HEK293T (cell line): ENCODE measurements at regions not wholly inside any gene's neighbourhood (a gene's known extent, or its start where the extent isn't known, plus 50 kb on each side); places are given as distances from the start of the nearest gene placed in this dataset.

Experiments
- ELF4 ChIP-seq: fragments of 450-650 bp; IDR thresholded peaks from 2 replicates; pipeline ENCODE4 v1.6.1; 2017; ENCODE audit warnings: antibody characterized with exemption
- FOXK2 ChIP-seq: fragments of 450-650 bp; IDR thresholded peaks from 2 replicates; pipeline ENCODE4 v1.6.1; 2016; ENCODE audit warnings: mild to moderate bottlenecking
- FOXM1 ChIP-seq: fragments of 450-650 bp; IDR thresholded peaks from 2 replicates; pipeline ENCODE4 v1.6.1; 2017; ENCODE audit warnings: mild to moderate bottlenecking, borderline replicate concordance
- LEF1 ChIP-seq: fragments of 450-650 bp; IDR thresholded peaks from 2 replicates; pipeline ENCODE4 v1.6.1; 2017; ENCODE audit warnings: mild to moderate bottlenecking, borderline replicate concordance
- SP1 ChIP-seq: fragments of 450-650 bp; IDR thresholded peaks from 2 replicates; pipeline ENCODE4 v1.6.1; 2017
- SUZ12 ChIP-seq: fragments of 450-650 bp; IDR thresholded peaks from 2 replicates; pipeline ENCODE4 v1.6.1; 2016; ENCODE audit warnings: mild to moderate bottlenecking
- TARDBP ChIP-seq: fragments of 450-650 bp; IDR thresholded peaks from 2 replicates; pipeline ENCODE4 v1.6.1; 2016

DNA sequence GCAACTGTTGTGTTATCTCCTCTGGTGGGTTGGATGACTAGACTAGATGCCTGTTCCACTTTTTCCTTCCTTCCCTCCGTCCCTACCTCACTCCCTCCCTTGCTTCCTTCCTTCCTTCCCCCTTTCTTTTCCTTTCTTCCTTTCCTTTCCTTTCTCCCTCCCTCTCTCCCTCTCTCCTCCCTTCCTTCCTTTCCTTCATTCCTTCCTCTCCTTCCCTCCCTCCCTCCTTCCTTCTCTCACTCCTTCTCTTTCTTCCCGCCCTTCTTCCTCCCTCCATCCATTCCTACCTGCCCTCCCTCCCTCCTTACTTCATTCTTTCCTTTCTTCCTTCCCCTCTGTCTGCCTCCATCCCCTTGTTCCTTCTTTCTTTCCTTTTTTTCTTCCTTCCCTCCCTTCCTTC, 1045.3 kb downstream of the OTOL1 start:
- TF ChIP-seq LEF1 (no peak), FOXM1 (no peak), TARDBP (no peak), ELF4 (no peak), SUZ12 (no peak), SP1 (no peak), FOXK2 (no peak)
